BLaER1 treated with 17β-estradiol and CSF1 and Interleukin-3, amounts not matched to agents 10 nM and 100 nM (cell line): ENCODE measurements at regions not wholly inside any gene's neighbourhood (a gene's known extent, or its start where the extent isn't known, plus 50 kb on each side); places are given as distances from the start of the nearest gene placed in this dataset.
A peak's percentile ranks its signal among the peaks of the same experiment; 100 is the strongest.

Experiments used
- H3K27ac ChIP-seq, 11 experiments: shearing (Covaris generic); formaldehyde crosslinking; 2 replicates each; pipeline ENCODE4 v1.8.1; 2022
- H3K27me3 ChIP-seq, 11 experiments: shearing (Covaris generic); formaldehyde crosslinking; 2 replicates each; pipeline ENCODE4 v1.8.1; 2022
- H3K36me3 ChIP-seq, 11 experiments: shearing (Covaris generic); formaldehyde crosslinking; 2 replicates each; pipeline ENCODE4 v1.8.1; 2022
- H3K4me1 ChIP-seq, 10 experiments: shearing (Covaris generic); formaldehyde crosslinking; 2 replicates each; pipeline ENCODE4 v1.8.1; 2022
- H3K4me2 ChIP-seq, 11 experiments: shearing (Covaris generic); formaldehyde crosslinking; 2 replicates each; pipeline ENCODE4 v1.8.1; 2022
- H3K4me3 ChIP-seq, 10 experiments: shearing (Covaris generic); formaldehyde crosslinking; 2 replicates each; pipeline ENCODE4 v1.8.1; 2022
- H3K9ac ChIP-seq, 11 experiments: shearing (Covaris generic); formaldehyde crosslinking; 2 replicates each; pipeline ENCODE4 v1.8.1; 2022
- H3K9me3 ChIP-seq, 11 experiments: shearing (Covaris generic); formaldehyde crosslinking; replicated peaks in 1 of 11; 2 replicates each; pipeline ENCODE4 v1.8.1; 2022
- H4K20me1 ChIP-seq, 11 experiments: shearing (Covaris generic); formaldehyde crosslinking; 2 replicates each; pipeline ENCODE4 v1.8.1; 2022
- Cebpa-rat ChIP-seq, 11 experiments: shearing (Covaris generic); IDR thresholded peaks; 2 replicates each; pipeline ENCODE4 v1.8.1; 2022

DNA sequence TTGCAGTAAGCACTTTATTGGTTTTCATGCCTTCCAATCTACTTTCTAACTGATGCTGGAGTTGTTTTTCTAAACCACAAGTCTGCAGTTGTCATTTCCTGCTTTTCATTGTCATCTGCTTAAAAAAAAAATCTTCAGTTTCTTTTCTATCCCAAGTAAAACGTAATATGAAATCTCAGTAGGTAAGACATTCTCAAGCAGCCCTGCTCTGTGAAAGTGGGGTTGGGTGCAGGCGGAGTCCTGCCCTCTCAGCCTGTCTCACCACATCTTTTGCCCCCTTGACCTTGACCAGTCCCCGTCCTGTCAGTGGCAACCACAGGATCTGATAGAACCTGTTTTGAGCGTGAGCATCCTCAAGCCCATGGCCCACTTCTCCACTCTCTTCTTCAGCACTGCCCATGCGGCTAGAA is 80.0 kb upstream of the CPO start:
- H4K20me1 ChIP-seq = no peaks in the 10 kb centered on the region
- no peaks in the 10 kb centered on the region for H3K36me3 ChIP-seq
- no peak for TF ChIP-seq Cebpa-rat (IDR thresholded peaks at IDR 0.05)
- H3K4me2 ChIP-seq = peak overlapping the region in 7 of 11 experiments; percentile 6 to 30 (median 12); a peak in 10 of 22 replicates
- no peak overlapping the region for H3K27ac ChIP-seq
- H3K9ac ChIP-seq = no peak overlapping the region
- peaks cover 0 to 12% (median 9%) of the 10 kb centered on the region in 10 experiments; a peak in 13 of 20 replicates for H3K4me1 ChIP-seq
- no peaks in the 10 kb centered on the region for H3K9me3 ChIP-seq
- no peak overlapping the region for H3K4me3 ChIP-seq
- no peaks in the 10 kb centered on the region for H3K27me3 ChIP-seq

DNA sequence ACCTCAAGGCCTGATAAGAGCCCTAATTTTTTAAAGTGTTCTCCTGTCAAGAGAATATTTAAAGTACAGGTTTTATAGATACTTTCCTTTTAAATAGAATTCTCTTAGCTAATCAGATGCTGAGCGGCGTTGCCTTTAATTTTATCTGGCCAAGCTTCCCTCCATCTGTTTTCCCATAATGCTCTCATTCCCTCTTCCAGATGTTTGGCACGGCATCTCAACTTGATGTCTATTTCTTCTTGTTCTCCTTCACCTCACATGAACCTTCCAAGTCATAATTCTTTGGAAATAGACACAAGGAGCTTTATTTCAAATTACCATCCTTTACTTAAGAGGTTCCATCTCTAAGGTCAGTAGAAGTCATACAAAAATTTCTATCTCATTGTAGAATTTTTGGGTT is 76.1 kb upstream of the CPO start:
- peaks cover 0 to 12% (median 9%) of the 10 kb centered on the region in 10 experiments; a peak in 13 of 20 replicates for H3K4me1 ChIP-seq
- no peak overlapping the region for H3K27ac ChIP-seq
- no peaks in the 10 kb centered on the region for H3K9me3 ChIP-seq
- H3K4me2 ChIP-seq = no peak overlapping the region
- H3K27me3 ChIP-seq = no peaks in the 10 kb centered on the region
- H3K36me3 ChIP-seq = no peaks in the 10 kb centered on the region
- H4K20me1 ChIP-seq = no peaks in the 10 kb centered on the region
- no peak overlapping the region for H3K4me3 ChIP-seq
- TF ChIP-seq Cebpa-rat (IDR thresholded peaks at IDR 0.05) = no peak
- no peak overlapping the region for H3K9ac ChIP-seq

DNA sequence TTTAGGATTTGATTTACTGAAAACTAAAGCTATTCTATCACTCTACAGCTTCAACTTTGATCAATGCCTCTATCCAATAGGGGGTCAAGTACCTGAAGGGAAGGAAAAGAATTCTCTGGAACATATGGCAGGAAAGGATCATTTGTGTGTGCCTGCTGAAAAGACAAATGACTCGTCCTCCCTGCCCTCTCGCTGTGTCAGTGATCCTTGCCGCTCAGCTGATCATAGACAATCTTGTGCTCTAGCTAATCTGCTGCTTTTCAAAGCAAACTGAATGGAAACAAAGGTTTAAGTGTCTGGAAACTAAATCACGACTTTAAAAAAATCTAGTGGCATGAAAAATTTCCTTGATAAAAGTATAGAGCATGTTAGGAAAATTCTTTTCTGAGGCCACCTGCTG is 75.6 kb upstream of the CPO start:
- Histone ChIP-seq H4K20me1 (no peaks in the 10 kb centered on the region), H3K27ac (no peak overlapping the region), H3K4me2 (no peak overlapping the region), H3K9me3 (no peaks in the 10 kb centered on the region), H3K4me1 (peaks cover 0 to 10% (median 9%) of the 10 kb centered on the region in 10 experiments; a peak in 13 of 20 replicates), H3K9ac (no peak overlapping the region), H3K27me3 (no peaks in the 10 kb centered on the region), H3K36me3 (no peaks in the 10 kb centered on the region), H3K4me3 (no peak overlapping the region)
- TF ChIP-seq Cebpa-rat (IDR thresholded peaks at IDR 0.05) = no peak

DNA sequence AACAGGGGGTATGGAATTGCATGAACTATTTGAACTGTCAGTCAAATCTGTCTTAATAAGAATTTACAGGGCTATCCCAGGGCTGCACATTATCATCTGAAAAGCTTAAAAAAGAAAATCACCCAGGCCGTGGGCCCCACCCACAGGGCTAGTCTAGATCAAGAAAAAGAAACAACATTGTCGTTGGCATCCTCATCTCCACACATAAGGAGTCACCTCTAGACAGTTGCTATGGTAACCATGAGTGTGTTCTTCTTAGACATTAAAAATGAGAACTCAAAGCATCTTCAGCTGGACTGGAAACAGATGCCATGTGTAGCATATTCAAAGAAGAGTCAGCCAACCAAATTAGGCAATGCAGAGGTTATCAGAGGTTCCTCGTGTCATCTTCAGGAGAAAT is 72.3 kb upstream of the CPO start:
- Histone ChIP-seq H3K9ac (no peak overlapping the region), H3K27ac (no peak overlapping the region), H3K9me3 (no peaks in the 10 kb centered on the region), H3K27me3 (no peaks in the 10 kb centered on the region), H3K36me3 (no peaks in the 10 kb centered on the region), H3K4me2 (no peak overlapping the region), H4K20me1 (no peaks in the 10 kb centered on the region), H3K4me3 (no peak overlapping the region), H3K4me1 (no peaks in the 10 kb centered on the region)
- no peak for TF ChIP-seq Cebpa-rat (IDR thresholded peaks at IDR 0.05)

DNA sequence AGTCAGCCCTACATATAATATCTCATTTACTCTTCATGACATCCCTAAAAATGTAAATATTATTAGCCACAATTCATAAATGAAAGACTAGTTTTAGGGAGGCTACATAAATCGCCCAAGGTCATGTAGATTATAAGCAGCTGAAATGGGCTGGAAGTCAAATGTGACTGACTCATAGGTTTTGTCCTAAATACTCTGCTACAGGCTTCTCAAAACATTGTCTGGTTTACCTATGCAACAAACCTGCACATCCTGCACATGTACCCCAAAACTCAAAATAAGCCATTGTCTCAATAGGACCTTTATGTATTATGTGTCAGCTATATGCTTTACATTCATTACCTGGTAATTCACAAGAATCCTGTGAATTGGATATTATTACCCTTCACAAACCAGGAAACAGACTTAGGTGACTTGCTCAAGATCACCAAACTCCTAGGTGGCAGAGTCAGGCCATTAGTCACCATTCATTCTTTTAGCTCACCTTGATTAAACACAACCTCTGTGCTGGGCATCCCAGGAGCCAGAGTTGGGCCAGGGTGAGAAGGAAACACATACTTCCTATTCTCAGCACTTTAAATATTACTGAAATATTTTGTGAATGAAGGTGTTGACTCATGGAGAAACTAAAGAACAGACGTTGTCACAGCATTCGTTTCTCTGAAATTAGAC is 69.4 kb upstream of the CPO start:
- H3K4me3 ChIP-seq = no peak overlapping the region
- no peaks in the 10 kb centered on the region for H3K9me3 ChIP-seq
- H3K27me3 ChIP-seq = no peaks in the 10 kb centered on the region
- no peak overlapping the region for H3K27ac ChIP-seq
- H4K20me1 ChIP-seq = no peaks in the 10 kb centered on the region
- no peaks in the 10 kb centered on the region for H3K4me1 ChIP-seq
- no peak overlapping the region for H3K9ac ChIP-seq
- TF ChIP-seq Cebpa-rat (IDR thresholded peaks at IDR 0.05) = no peak
- H3K4me2 ChIP-seq = no peak overlapping the region
- no peaks in the 10 kb centered on the region for H3K36me3 ChIP-seq

DNA sequence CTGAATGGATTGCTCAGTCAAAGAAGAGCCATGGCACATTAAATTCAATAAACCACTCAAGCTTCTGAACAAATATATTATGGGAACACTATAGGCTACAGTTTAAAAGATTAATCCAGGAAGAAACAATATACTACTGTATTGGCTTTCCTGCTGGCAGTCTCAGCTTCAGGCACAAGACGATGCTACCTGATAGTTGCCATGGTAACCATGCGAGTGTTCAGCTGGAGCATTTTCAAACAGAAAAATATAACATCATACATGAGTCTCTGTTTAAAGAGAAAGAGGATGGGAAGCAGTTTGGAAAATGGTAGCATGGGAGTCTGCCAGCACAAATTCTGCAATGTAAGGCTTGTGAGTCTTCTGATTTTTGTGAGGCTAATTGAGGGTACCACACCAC is 65.9 kb upstream of the CPO start:
- H3K4me3 ChIP-seq = no peak overlapping the region

DNA sequence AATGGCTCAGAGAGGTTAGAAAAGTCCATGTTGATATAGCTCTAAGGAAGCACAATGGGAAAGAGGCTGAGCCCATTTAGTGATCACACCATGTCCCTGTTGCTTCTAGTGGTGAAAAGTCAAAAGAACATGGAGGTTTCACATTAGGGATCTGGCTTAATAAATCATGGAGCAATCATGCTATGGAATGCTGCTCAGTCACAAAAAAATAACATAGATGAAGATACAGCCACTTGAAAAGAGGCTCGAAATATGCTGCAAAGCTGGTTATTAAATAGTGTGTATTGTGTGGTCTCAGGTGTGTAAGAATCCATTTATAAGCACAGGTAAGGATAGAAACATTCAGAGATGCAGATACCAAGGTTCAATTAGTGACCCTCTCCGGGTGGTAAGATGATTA is 63.6 kb upstream of the CPO start:
- no peak overlapping the region for H3K27ac ChIP-seq
- H3K36me3 ChIP-seq = no peaks in the 10 kb centered on the region
- no peaks in the 10 kb centered on the region for H4K20me1 ChIP-seq
- no peak overlapping the region for H3K9ac ChIP-seq
- H3K9me3 ChIP-seq = no peaks in the 10 kb centered on the region
- peaks cover 0 to 6% (median 0%) of the 10 kb centered on the region in 10 experiments; a peak in 2 of 20 replicates for H3K4me1 ChIP-seq
- no peak for TF ChIP-seq Cebpa-rat (IDR thresholded peaks at IDR 0.05)
- no peak overlapping the region for H3K4me3 ChIP-seq
- H3K4me2 ChIP-seq = no peak overlapping the region
- H3K27me3 ChIP-seq = no peaks in the 10 kb centered on the region

More for the DNA sequence above, 65.9 kb upstream of the CPO start:
- Histone ChIP-seq H3K27me3 (no peaks in the 10 kb centered on the region), H3K9ac (no peak overlapping the region), H4K20me1 (no peaks in the 10 kb centered on the region), H3K9me3 (no peaks in the 10 kb centered on the region), H3K4me1 (peaks cover 0 to 6% (median 0%) of the 10 kb centered on the region in 10 experiments; a peak in 2 of 20 replicates), H3K27ac (no peak overlapping the region), H3K4me2 (no peak overlapping the region), H3K36me3 (no peaks in the 10 kb centered on the region)
- TF ChIP-seq Cebpa-rat (IDR thresholded peaks at IDR 0.05) = no peak

DNA sequence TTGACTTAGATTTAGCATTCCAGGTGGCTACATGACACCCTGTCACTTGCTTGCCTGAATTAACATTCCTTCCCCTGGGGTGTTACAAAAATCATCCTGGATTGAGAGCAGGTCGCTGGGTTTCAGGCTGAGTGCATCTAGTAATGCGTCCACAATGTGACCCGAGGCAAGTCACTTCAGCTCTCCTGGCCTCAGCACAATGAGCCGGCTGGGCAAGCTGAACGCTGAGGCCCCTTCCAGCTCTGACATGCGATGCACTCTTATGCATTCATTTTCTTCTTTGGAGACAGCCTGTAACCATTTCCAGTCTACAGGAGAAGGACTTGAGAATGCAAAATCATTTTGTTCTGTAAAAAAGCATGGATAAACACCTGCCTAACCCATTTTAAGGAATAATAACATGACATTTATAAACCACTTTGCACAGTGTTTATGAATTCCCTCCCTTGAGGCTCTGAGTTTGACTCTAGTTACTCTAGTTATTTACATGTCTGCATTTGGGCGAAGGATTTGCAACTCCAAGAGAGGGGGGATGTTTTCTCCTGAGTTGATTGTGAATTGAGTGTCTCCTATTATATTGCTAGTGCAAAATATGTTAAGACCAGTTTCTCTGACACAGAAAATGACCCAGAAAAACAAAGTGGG is 63.0 kb upstream of the CPO start:
- H3K9ac ChIP-seq = no peak overlapping the region
- no peaks in the 10 kb centered on the region for H3K36me3 ChIP-seq
- H3K4me1 ChIP-seq = peaks cover 0 to 6% (median 0%) of the 10 kb centered on the region in 10 experiments; a peak in 2 of 20 replicates
- H3K27ac ChIP-seq = no peak overlapping the region
- H3K4me3 ChIP-seq = no peak overlapping the region
- H3K9me3 ChIP-seq = no peaks in the 10 kb centered on the region
- no peak for TF ChIP-seq Cebpa-rat (IDR thresholded peaks at IDR 0.05)
- H4K20me1 ChIP-seq = no peaks in the 10 kb centered on the region
- H3K27me3 ChIP-seq = no peaks in the 10 kb centered on the region
- no peak overlapping the region for H3K4me2 ChIP-seq

DNA sequence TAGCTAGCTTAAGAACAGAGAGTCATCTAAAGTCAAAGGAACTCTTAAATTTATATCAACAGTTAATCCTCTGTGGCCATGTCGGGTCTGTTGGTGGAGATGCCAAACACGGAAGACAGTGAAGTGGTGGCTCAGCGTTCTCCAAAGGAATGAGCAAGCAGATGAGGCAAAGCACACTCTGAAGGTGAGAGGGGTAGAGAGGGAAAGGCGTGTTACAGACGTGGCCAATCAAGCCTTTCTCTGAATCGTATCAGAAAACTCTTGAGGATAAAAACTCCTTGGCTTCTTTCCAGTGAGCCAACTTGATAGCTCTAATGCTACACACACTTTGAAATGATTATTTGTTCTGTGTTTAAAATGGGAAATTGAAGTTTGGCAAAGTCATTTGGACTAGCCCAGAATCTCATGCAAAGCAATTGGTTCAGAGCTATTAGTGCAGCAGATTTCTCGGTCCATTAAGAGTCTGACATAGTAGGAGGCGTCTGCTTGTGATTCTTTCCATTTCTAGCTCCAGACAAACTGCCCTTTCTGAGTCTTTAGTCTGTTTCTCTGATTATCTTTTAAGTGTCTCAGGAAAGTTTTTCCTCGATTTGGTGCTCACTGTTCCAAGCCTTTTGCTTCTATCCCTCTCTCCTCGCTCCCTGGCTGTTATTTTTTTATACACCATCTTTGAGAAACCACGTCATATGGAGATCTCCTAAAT is 57.5 kb upstream of the CPO start:
- no peak overlapping the region for H3K4me3 ChIP-seq
- peaks cover 0 to 6% (median 0%) of the 10 kb centered on the region in 10 experiments; a peak in 2 of 20 replicates for H3K4me1 ChIP-seq
- no peak overlapping the region for H3K9ac ChIP-seq
- H3K36me3 ChIP-seq = no peaks in the 10 kb centered on the region
- no peaks in the 10 kb centered on the region for H4K20me1 ChIP-seq
- TF ChIP-seq Cebpa-rat (IDR thresholded peaks at IDR 0.05) = no peak
- H3K4me2 ChIP-seq = no peak overlapping the region
- H3K27ac ChIP-seq = no peak overlapping the region
- no peaks in the 10 kb centered on the region for H3K27me3 ChIP-seq
- H3K9me3 ChIP-seq = no peaks in the 10 kb centered on the region
